ENCODE measurements at regions not wholly inside any gene's neighbourhood (a gene's known extent, or its start where the extent isn't known, plus 50 kb on each side); places are given as distances from the start of the nearest gene placed in this dataset.

- TF ChIP-seq CTCF (IDR thresholded peaks at IDR 0.05; ENCODE audit: control extremely low read depth, extremely low read depth, low read depth, missing control alignments) = no peak
- CTCF ChIA-PET = no interaction called here
- DNase-seq (ENCODE audit: extremely low spot score) = no peak
- POLR2A ChIA-PET = no interaction called here
Observed at GRCh38 chr9:73558471-73558870, 406.8 kb downstream of the ANXA1 start.

GRCh38 chr9:73565026-73565425 lies 413.4 kb downstream of the ANXA1 start:
- TF ChIP-seq CTCF (IDR thresholded peaks at IDR 0.05; ENCODE audit: control extremely low read depth, extremely low read depth, low read depth, missing control alignments) = no peak
- ChIA-PET POLR2A (no interaction called here), CTCF (interaction anchor here (1.2 to 2.3 kb wide), 2 partner anchors 364 to 367 kb away, joined by 3 to 21 read pairs; no protein-coding TSS in a partner anchor)
- DNase-seq (ENCODE audit: extremely low spot score) = no peak

GRCh38 chr9:73565833-73566465 lies 414.3 kb downstream of the ANXA1 start:
- CTCF ChIA-PET = interaction anchor here (0.7 to 2.3 kb wide), 6 partner anchors 9 to 368 kb away, joined by 3 to 21 read pairs (median 3); no protein-coding TSS in a partner anchor
- TF ChIP-seq CTCF (IDR thresholded peaks at IDR 0.05; ENCODE audit: control extremely low read depth, extremely low read depth, low read depth, missing control alignments) = peak; percentile 33
- POLR2A ChIA-PET = no interaction called here
- DNase-seq (ENCODE audit: extremely low spot score) = no peak

DNA sequence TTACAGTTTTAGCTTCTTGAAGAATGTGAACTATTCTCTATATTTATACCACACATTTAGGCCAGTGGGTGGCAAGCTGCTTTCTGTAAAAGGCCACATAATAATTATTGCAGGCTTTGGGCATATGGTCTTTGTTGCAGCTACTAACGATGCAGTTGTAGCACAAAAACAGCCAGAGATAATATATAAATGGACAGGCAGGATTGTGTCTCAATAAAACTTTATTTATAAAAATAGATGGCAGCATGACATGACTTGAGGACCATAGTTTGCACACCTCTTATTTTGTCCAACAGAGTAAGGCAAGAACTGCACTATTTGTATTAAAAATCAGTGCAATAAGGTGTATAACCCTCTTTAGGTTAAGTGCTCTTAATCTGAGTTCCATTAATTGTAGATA lies 415.0 kb downstream of the ANXA1 start:
- no peak for TF ChIP-seq CTCF (IDR thresholded peaks at IDR 0.05; ENCODE audit: control extremely low read depth, extremely low read depth, low read depth, missing control alignments)
- DNase-seq (ENCODE audit: extremely low spot score) = no peak
- ChIA-PET CTCF (interaction anchor here (2.1 to 2.3 kb wide), 2 partner anchors 9 to 365 kb away, joined by 5 to 21 read pairs; no protein-coding TSS in a partner anchor), POLR2A (no interaction called here)

- ChIA-PET CTCF (no interaction called here), POLR2A (no interaction called here)
- no peak for DNase-seq (ENCODE audit: extremely low spot score)
- no peak for TF ChIP-seq CTCF (IDR thresholded peaks at IDR 0.05; ENCODE audit: control extremely low read depth, extremely low read depth, low read depth, missing control alignments)
Observed at GRCh38 chr9:73573235-73573634, 421.6 kb downstream of the ANXA1 start.

DNA sequence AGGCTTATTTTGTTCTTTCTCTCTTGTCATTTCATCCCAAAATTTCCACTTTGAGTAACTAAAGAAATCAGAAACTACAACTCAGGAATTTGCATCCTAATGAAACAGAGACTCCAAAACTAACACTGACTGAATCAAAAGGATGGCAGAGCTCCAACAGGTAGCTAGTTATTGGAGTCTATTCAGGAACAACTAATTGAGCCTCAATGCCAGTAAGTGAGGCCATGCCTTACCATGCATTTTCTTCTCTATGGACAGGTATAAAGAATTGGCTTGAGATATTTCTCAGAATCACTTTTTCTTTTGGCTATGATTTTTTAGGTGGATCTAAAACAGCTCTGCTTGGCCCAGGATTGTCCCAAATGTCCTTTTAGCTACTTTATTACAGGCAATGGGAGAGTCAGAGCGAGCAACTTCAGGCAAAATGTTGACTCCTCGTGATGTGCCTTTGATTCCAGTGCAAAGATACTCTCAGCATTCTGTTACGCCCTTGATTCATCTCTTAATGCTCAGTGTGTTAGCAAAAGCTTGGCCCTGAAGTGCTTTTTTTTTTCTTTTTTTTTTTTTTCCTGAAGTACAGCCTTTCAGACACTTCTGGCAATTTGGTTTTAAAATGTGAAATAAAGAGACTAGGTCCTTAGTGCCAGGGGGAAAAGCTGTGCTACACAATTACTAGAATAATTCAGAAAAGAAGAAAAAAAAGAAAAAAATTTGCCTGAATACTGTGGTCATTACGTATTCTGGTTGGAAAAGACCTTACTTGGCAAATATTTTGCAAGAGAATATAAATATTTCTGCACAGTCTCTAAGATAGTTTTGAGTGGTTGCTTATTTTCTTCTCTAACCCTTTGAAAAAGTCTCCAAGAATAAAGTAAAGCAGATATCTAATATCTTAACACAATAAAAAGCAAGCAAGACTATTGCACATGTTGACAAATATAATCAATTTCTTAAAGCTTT lies 423.7 kb downstream of the ANXA1 start:
- CTCF ChIA-PET = interaction anchor here (1.4 to 1.7 kb wide), 3 partner anchors 8 to 21 kb away, joined by 3 to 5 read pairs (median 4); no protein-coding TSS in a partner anchor
- POLR2A ChIA-PET = no interaction called here
- DNase-seq (ENCODE audit: extremely low spot score) = no peak
- TF ChIP-seq CTCF (IDR thresholded peaks at IDR 0.05; ENCODE audit: control extremely low read depth, extremely low read depth, low read depth, missing control alignments) = no peak
